Activated naive CD4-positive, alpha-beta T cell treated with Interleukin-2 at 50 U/mL for 16 hours (primary cell): ENCODE measurements at regions not wholly inside any gene's neighbourhood (a gene's known extent, or its start where the extent isn't known, plus 50 kb on each side); places are given as distances from the start of the nearest gene placed in this dataset.

Experiments
- DNase-seq: peaks from one replicate; pipeline ENCODE4 v3.0.0-alpha.2; 2020

GRCh38 chrX:151476604-151477303 is 79.7 kb downstream of the VMA21 start:
- DNase-seq: no peak

GRCh38 chrX:151478058-151478457 is 81.1 kb downstream of the VMA21 start:
- DNase-seq: no peak

GRCh38 chrX:151488677-151489076 is 74.8 kb upstream of the PASD1 start:
- peak; percentile 1 for DNase-seq

- DNase-seq: no peak
These were observed 57.7 kb upstream of the PASD1 start for GRCh38 chrX:151505796-151506195.

- no peak for DNase-seq
These were observed 53.3 kb upstream of the PASD1 start for GRCh38 chrX:151510203-151510602.

GRCh38 chrX:151513472-151513871 is 50.0 kb upstream of the PASD1 start:
- DNase-seq: no peak
